GM12892 (cell line): ENCODE measurements at regions not wholly inside any gene's neighbourhood (a gene's known extent, or its start where the extent isn't known, plus 50 kb on each side); places are given as distances from the start of the nearest gene placed in this dataset.

Experiments
- POLR2A ChIP-seq: IDR thresholded peaks from 2 replicates; pipeline ENCODE4 v1.6.1; 2011; ENCODE audit warnings: low read depth, low read length, control low read depth
- POLR2AphosphoS5 ChIP-seq: IDR thresholded peaks from 2 replicates; pipeline ENCODE4 v1.6.1; 2011; ENCODE audit warnings: low read depth, low read length, control low read depth
- TAF1 ChIP-seq: IDR thresholded peaks from 2 replicates; pipeline ENCODE4 v1.6.1; 2011; ENCODE audit warnings: low read depth, mild to moderate bottlenecking, control low read depth, low read length, borderline replicate concordance

DNA sequence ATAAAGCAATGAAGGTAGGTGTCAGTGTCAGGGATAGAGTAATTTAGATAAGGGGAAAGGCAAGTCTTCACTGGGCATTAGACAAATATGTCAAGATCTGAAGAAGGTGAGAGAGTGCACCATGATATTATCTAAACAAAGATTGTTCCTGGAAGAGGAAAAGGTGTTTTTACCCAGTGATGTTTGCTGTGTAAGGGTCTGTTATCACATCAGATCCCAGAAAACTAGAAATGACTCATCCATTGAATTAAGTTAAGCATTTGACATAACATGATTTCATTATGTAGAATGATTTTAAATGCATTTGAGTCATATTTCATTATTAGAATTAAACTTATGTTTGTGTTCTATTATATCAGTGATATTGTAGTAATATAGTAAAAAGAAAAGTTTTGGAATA lies 1279.5 kb upstream of the CITED2 start:
- TF ChIP-seq TAF1: no peak
- TF ChIP-seq POLR2AphosphoS5: no peak
- TF ChIP-seq POLR2A: no peak
